HG02798 (cell line): ENCODE measurements at regions not wholly inside any gene's neighbourhood (a gene's known extent, or its start where the extent isn't known, plus 50 kb on each side); places are given as distances from the start of the nearest gene placed in this dataset.
"Not testable (repeated sequence)": the region's sequence is repeated elsewhere in the genome, so short reads cannot be mapped to it uniquely, and the experiment has no call there.

Source experiments
- ATAC-seq: cut with Tn5 transposase; IDR thresholded peaks from one replicate; pipeline ENCODE4 v1.9.1; 2021; ENCODE audit warnings: mild to moderate bottlenecking; ENCODE audit not compliant: unreplicated experiment, poor library complexity

GRCh38 chr6:97979285-97979684, 696.3 kb upstream of the MMS22L start:
- ATAC-seq: not testable (repeated sequence)

- ATAC-seq: no peak
Measured at GRCh38 chr6:97989451-97989850, 706.4 kb upstream of the MMS22L start.

GRCh38 chr6:97995158-97995557, 712.1 kb upstream of the MMS22L start:
- ATAC-seq: no peak

- ATAC-seq: no peak
Measured at GRCh38 chr6:98002678-98003077, 719.7 kb upstream of the MMS22L start.

- no peak for ATAC-seq
Measured at GRCh38 chr6:98014442-98015201, 731.6 kb upstream of the MMS22L start.

GRCh38 chr6:98016565-98016964, 733.5 kb upstream of the MMS22L start:
- no peak for ATAC-seq

GRCh38 chr6:98020222-98020621, 737.2 kb upstream of the MMS22L start:
- ATAC-seq: no peak

GRCh38 chr6:98024359-98024758, 741.3 kb upstream of the MMS22L start:
- ATAC-seq: no peak

- ATAC-seq: no peak
Measured at GRCh38 chr6:98027898-98028297, 744.9 kb upstream of the MMS22L start.

- ATAC-seq: no peak
Measured at GRCh38 chr6:98033617-98034016, 750.6 kb upstream of the MMS22L start.

- ATAC-seq: no peak
Measured at GRCh38 chr6:98036344-98036923, 753.4 kb upstream of the MMS22L start.

- no peak for ATAC-seq
Measured at GRCh38 chr6:98037571-98037970, 754.6 kb upstream of the MMS22L start.

- no peak for ATAC-seq
Measured at GRCh38 chr6:98039443-98039842, 756.4 kb upstream of the MMS22L start.

- no peak for ATAC-seq
Measured at GRCh38 chr6:98039904-98040607, 757.0 kb upstream of the MMS22L start.

GRCh38 chr6:98041056-98041455, 758.0 kb upstream of the MMS22L start:
- ATAC-seq: no peak

GRCh38 chr6:98041921-98042320, 758.9 kb upstream of the MMS22L start:
- no peak for ATAC-seq

- no peak for ATAC-seq
Measured at GRCh38 chr6:98044151-98044561, 761.1 kb upstream of the MMS22L start.

- no peak for ATAC-seq
Measured at GRCh38 chr6:98044791-98045470, 761.9 kb upstream of the MMS22L start.

GRCh38 chr6:98047164-98047563, 764.1 kb upstream of the MMS22L start:
- no peak for ATAC-seq

- no peak for ATAC-seq
Measured at GRCh38 chr6:98047871-98048270, 764.9 kb upstream of the MMS22L start.

- ATAC-seq: no peak
Measured at GRCh38 chr6:98054453-98054852, 771.4 kb upstream of the MMS22L start.
